SK-N-SH treated with all-trans-retinoic acid at 6 μM for 48 hours (cell line): ENCODE measurements at regions not wholly inside any gene's neighbourhood (a gene's known extent, or its start where the extent isn't known, plus 50 kb on each side); places are given as distances from the start of the nearest gene placed in this dataset.

Experiments used
- ATAC-seq: fragments of 200-7000 bp; cut with Tn5 transposase; 3 replicates; pipeline ENCODE4 v1.9.1; 2020; ENCODE audit warnings: mild to moderate bottlenecking, moderate library complexity
- ARNTL ChIP-seq: fragments of 450-650 bp; formaldehyde crosslinking; IDR thresholded peaks from 2 replicates; pipeline ENCODE4 v1.5.0; 2020; ENCODE audit warnings: low read depth, mild to moderate bottlenecking, moderate library complexity, borderline replicate concordance
- CSDC2 ChIP-seq: fragments of 250-450 bp; sonication (Bioruptor Pico); IDR thresholded peaks from 2 replicates; pipeline ENCODE4 v1.5.0; 2020; ENCODE audit warnings: mild to moderate bottlenecking, moderate library complexity
- GLIS3 ChIP-seq: fragments of 250-450 bp; sonication (Bioruptor Pico); IDR thresholded peaks from 2 replicates; pipeline ENCODE4 v1.5.0; 2020; ENCODE audit warnings: mild to moderate bottlenecking, moderate library complexity
- ISL1 ChIP-seq: fragments of 250-450 bp; sonication (Bioruptor Pico); IDR thresholded peaks from 2 replicates; pipeline ENCODE4 v2.1.2; 2022; ENCODE audit warnings: mild to moderate bottlenecking, moderate library complexity
- OSR1 ChIP-seq: fragments of 250-450 bp; sonication (Bioruptor Pico); IDR thresholded peaks from 2 replicates; pipeline ENCODE4 v1.8.0; 2022; ENCODE audit warnings: moderate library complexity, mild to moderate bottlenecking, inconsistent platforms
- PPARA ChIP-seq: fragments of 250-450 bp; sonication (Bioruptor Pico); IDR thresholded peaks from 2 replicates; pipeline ENCODE4 v1.5.0; 2020; ENCODE audit warnings: mild to moderate bottlenecking, borderline replicate concordance
- RARB ChIP-seq: fragments of 250-450 bp; sonication (Bioruptor Pico); IDR thresholded peaks from 2 replicates; pipeline ENCODE4 v1.8.0; 2021; ENCODE audit warnings: mild to moderate bottlenecking, moderate library complexity
- SNAI2 ChIP-seq: fragments of 250-450 bp; sonication (Bioruptor Pico); IDR thresholded peaks from 2 replicates; pipeline ENCODE4 v1.5.0; 2020; ENCODE audit warnings: mild to moderate bottlenecking, moderate library complexity
- TCF4 ChIP-seq: fragments of 250-450 bp; sonication (Bioruptor Pico); IDR thresholded peaks from 2 replicates; pipeline ENCODE4 v1.8.0; 2021; ENCODE audit warnings: mild to moderate bottlenecking, moderate library complexity, borderline replicate concordance
- TOX ChIP-seq: fragments of 250-450 bp; sonication (Bioruptor Pico); IDR thresholded peaks from 2 replicates; pipeline ENCODE4 v1.8.0; 2021; ENCODE audit warnings: mild to moderate bottlenecking, moderate library complexity, borderline replicate concordance
- ZC3H10 ChIP-seq: fragments of 250-450 bp; sonication (Bioruptor Pico); IDR thresholded peaks from 2 replicates; pipeline ENCODE4 v1.5.1; 2021; ENCODE audit warnings: mild to moderate bottlenecking, moderate library complexity
- ZFP30 ChIP-seq: fragments of 450-650 bp; formaldehyde crosslinking; IDR thresholded peaks from 2 replicates; pipeline ENCODE4 v1.5.0; 2022; ENCODE audit warnings: mild to moderate bottlenecking, moderate library complexity
- ZNF70 ChIP-seq: fragments of 450-650 bp; formaldehyde crosslinking; IDR thresholded peaks from 2 replicates; pipeline ENCODE4 v1.5.0; 2020; ENCODE audit warnings: mild to moderate bottlenecking, moderate library complexity
- ZNF8 ChIP-seq: fragments of 450-650 bp; formaldehyde crosslinking; IDR thresholded peaks from 2 replicates; pipeline ENCODE4 v1.5.0; 2020; ENCODE audit warnings: mild to moderate bottlenecking, moderate library complexity
- TF ChIP-seq, protein P1 (sequence below): fragments of 250-450 bp; sonication (Bioruptor Pico); IDR thresholded peaks from 2 replicates; pipeline ENCODE4 v1.8.0; 2020; ENCODE audit warnings: mild to moderate bottlenecking, moderate library complexity, borderline replicate concordance
- TF ChIP-seq, protein P2 (sequence below): fragments of 250-450 bp; sonication (Bioruptor Pico); IDR thresholded peaks from 2 replicates; pipeline ENCODE4 v1.8.0; 2021; ENCODE audit warnings: low read depth, mild to moderate bottlenecking, moderate library complexity, borderline replicate concordance
- TF ChIP-seq, protein P3 (sequence below): fragments of 250-450 bp; sonication (Bioruptor Pico); IDR thresholded peaks from 2 replicates; pipeline ENCODE4 v1.5.0; 2020; ENCODE audit warnings: mild to moderate bottlenecking, moderate library complexity

DNA sequence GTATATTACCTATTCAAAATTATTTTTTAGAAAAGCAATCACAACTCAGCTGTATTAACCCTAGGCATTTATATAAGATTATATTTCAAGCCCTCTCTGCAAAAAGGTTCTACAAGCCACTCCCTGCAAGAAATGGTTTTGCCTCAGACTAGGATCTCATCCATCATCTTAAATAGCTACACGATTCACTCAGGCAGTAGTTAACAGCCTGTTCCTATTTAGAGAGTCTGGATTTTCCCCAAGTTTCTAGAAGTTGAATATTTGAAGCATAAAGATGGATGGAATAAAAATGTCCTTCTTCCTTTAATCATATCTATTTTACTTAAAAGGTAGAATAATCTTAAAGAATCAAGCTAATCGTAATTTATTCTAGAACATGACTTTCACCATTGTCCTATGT, 167.1 kb upstream of the STK17B start (continued):
- TF ChIP-seq, protein P1, sequence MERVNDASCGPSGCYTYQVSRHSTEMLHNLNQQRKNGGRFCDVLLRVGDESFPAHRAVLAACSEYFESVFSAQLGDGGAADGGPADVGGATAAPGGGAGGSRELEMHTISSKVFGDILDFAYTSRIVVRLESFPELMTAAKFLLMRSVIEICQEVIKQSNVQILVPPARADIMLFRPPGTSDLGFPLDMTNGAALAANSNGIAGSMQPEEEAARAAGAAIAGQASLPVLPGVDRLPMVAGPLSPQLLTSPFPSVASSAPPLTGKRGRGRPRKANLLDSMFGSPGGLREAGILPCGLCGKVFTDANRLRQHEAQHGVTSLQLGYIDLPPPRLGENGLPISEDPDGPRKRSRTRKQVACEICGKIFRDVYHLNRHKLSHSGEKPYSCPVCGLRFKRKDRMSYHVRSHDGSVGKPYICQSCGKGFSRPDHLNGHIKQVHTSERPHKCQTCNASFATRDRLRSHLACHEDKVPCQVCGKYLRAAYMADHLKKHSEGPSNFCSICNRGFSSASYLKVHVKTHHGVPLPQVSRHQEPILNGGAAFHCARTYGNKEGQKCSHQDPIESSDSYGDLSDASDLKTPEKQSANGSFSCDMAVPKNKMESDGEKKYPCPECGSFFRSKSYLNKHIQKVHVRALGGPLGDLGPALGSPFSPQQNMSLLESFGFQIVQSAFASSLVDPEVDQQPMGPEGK (CRISPR knock-in tag): no peak
- TF ChIP-seq, protein P2, sequence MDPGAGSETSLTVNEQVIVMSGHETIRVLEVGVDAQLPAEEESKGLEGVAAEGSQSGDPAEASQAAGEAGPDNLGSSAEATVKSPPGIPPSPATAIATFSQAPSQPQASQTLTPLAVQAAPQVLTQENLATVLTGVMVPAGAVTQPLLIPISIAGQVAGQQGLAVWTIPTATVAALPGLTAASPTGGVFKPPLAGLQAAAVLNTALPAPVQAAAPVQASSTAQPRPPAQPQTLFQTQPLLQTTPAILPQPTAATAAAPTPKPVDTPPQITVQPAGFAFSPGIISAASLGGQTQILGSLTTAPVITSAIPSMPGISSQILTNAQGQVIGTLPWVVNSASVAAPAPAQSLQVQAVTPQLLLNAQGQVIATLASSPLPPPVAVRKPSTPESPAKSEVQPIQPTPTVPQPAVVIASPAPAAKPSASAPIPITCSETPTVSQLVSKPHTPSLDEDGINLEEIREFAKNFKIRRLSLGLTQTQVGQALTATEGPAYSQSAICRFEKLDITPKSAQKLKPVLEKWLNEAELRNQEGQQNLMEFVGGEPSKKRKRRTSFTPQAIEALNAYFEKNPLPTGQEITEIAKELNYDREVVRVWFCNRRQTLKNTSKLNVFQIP (CRISPR knock-in tag): no peak
- no peak for TF ChIP-seq ZFP30 (CRISPR knock-in tag)

DNA sequence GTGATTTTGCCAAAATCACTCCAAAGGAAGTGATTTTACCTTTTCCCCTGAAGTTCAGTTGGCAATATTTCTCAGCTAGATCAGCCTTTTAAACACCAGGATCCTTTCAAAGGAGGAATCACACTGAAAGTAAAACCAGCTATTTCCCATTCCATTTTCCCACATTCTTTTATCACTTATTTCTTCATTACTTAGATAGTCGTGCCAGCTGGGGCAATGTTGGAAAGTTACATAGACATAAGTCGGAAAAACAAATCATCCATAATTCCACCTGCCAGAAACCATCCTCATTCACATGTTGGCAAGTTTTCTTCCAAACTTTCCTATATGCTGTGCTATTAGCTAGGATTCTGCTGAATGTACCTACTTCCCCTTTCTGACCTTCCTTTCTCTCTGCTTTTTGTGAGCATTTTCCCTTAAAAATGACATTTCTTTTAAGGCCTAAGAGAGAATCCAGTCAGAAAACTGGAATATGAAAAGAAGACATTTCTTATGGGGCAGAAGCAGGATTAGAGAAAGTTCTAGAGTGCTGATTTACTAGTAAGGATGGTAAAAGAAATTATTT, 170.0 kb upstream of the STK17B start:
- ATAC-seq: no peak
- TF ChIP-seq GLIS3 (CRISPR knock-in tag): no peak

DNA sequence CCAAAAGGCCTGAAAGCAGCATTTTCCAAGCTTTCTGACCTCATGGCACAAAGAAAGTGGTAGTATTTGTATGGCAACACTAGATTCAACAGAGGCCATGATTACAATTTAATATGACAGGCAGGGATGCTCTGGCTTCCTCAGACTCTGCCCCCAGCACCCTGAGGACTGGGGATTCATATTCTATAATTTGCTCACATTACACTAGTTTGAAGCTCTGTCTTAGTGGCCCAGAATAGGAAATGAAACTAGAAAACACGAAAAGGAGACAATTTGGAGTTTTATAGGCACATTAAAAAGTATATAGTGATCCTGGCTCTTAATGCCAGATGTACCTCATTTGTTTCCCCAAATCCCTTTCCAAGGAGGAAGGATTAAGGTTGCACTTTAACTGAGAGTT, 173.0 kb upstream of the STK17B start:
- no peak for ATAC-seq
- TF ChIP-seq CSDC2 (CRISPR knock-in tag) (no peak), RARB (CRISPR knock-in tag) (no peak), ZNF70 (no peak), ZFP30 (CRISPR knock-in tag) (no peak), SNAI2 (CRISPR knock-in tag) (no peak), ZC3H10 (CRISPR knock-in tag) (no peak), ARNTL (CRISPR knock-in tag) (no peak), OSR1 (CRISPR knock-in tag) (no peak)
- TF ChIP-seq, protein P2 (CRISPR knock-in tag): no peak
- TF ChIP-seq, protein P1 (CRISPR knock-in tag): no peak
- TF ChIP-seq, protein P3, sequence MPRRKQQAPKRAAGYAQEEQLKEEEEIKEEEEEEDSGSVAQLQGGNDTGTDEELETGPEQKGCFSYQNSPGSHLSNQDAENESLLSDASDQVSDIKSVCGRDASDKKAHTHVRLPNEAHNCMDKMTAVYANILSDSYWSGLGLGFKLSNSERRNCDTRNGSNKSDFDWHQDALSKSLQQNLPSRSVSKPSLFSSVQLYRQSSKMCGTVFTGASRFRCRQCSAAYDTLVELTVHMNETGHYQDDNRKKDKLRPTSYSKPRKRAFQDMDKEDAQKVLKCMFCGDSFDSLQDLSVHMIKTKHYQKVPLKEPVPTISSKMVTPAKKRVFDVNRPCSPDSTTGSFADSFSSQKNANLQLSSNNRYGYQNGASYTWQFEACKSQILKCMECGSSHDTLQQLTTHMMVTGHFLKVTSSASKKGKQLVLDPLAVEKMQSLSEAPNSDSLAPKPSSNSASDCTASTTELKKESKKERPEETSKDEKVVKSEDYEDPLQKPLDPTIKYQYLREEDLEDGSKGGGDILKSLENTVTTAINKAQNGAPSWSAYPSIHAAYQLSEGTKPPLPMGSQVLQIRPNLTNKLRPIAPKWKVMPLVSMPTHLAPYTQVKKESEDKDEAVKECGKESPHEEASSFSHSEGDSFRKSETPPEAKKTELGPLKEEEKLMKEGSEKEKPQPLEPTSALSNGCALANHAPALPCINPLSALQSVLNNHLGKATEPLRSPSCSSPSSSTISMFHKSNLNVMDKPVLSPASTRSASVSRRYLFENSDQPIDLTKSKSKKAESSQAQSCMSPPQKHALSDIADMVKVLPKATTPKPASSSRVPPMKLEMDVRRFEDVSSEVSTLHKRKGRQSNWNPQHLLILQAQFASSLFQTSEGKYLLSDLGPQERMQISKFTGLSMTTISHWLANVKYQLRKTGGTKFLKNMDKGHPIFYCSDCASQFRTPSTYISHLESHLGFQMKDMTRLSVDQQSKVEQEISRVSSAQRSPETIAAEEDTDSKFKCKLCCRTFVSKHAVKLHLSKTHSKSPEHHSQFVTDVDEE: no peak

DNA sequence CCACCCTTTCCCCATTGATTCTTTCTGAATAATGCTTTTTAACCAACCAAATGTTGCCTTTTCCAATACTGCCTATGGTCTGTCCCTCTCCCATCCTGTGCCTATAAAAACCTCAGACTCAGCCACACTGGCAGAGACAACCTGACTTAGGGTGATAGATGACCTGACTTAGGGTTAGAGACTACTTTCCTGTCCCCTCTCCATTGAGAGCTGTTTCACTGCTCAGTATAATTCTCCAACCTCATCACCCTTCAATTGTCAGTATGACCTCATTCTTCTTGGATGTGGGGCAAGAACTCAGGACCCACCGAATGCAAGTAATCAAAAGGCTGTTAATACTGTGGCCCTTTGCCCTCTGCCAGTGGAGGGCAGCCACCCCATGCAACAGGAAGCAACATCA, 182.3 kb upstream of the STK17B start:
- ATAC-seq: no peak
- TF ChIP-seq ISL1 (CRISPR knock-in tag): no peak
- TF ChIP-seq PPARA (CRISPR knock-in tag): no peak
- TF ChIP-seq, protein P1 (CRISPR knock-in tag): no peak
- TF ChIP-seq GLIS3 (CRISPR knock-in tag): no peak
- TF ChIP-seq CSDC2 (CRISPR knock-in tag): no peak
- no peak for TF ChIP-seq ZFP30 (CRISPR knock-in tag)
- no peak for TF ChIP-seq ZNF70
- TF ChIP-seq TCF4: no peak
- TF ChIP-seq TOX (CRISPR knock-in tag): no peak
- no peak for TF ChIP-seq ZNF8 (CRISPR knock-in tag)
